PC-3 (cell line): ENCODE measurements at regions not wholly inside any gene's neighbourhood (a gene's known extent, or its start where the extent isn't known, plus 50 kb on each side); places are given as distances from the start of the nearest gene placed in this dataset.

Source experiments
- ATAC-seq: fragments of 200-7000 bp; cut with Tn5 transposase; 2 replicates; pipeline ENCODE4 v1.9.1; 2020; ENCODE audit warnings: mild to moderate bottlenecking, moderate library complexity
- BruUV-seq: library from RNA; stranded (reverse); fragments of 400-500 nt; replicated peaks from 2 replicates; lab custom pipeline; 2021; lab: Mats Ljungman, UMichigan
- CTCF ChIA-PET: fragments of 300-600 bp; sonication (Branson Sonifier 250); formaldehyde crosslinking; loops from one replicate; lab custom pipeline; 2022; ENCODE audit warnings: antibody characterized with exemption; lab: Charles Lee
- POLR2A ChIA-PET: fragments of 300-600 bp; sonication (Branson Sonifier 250); formaldehyde crosslinking; loops from one replicate; lab custom pipeline; 2022; ENCODE audit warnings: antibody characterized with exemption; ENCODE audit not compliant: unreplicated experiment; lab: Charles Lee
- DNase-seq: peaks from one replicate; pipeline ENCODE4 v3.0.0-alpha.2; 2015
- H2AFZ ChIP-seq: fragments of 300-600 bp; sonication (generic); 2 replicates; pipeline ENCODE4 v1.6.0; 2016; ENCODE audit warnings: antibody characterized with exemption, low read length
- H3F3A ChIP-seq: fragments of 300-600 bp; sonication (generic); one replicate; pipeline ENCODE4 v1.6.0; 2017; ENCODE audit warnings: antibody characterized with exemption, low read length, control low read depth, mild to moderate bottlenecking; ENCODE audit not compliant: unreplicated experiment
- H3K27ac ChIP-seq: fragments of 300-600 bp; sonication (generic); 2 replicates; pipeline ENCODE4 v1.5.1; 2016; ENCODE audit warnings: mild to moderate bottlenecking, low read length
- H3K27me3 ChIP-seq: fragments of 300-600 bp; sonication (generic); 2 replicates; pipeline ENCODE4 v1.6.1; 2016; ENCODE audit warnings: low read length, mixed read lengths
- H3K36me3 ChIP-seq: fragments of 300-600 bp; sonication (generic); 2 replicates; pipeline ENCODE4 v1.6.1; 2016; ENCODE audit warnings: low read depth, mixed run types, low read length, mixed read lengths
- H3K4me1 ChIP-seq: fragments of 300-600 bp; sonication (generic); 2 replicates; pipeline ENCODE4 v1.5.1; 2016; ENCODE audit warnings: low read length; ENCODE audit not compliant: insufficient read depth
- H3K4me2 ChIP-seq: fragments of 300-600 bp; sonication (generic); 2 replicates; pipeline ENCODE4 v1.6.0; 2016; ENCODE audit warnings: low read length
- H3K4me3 ChIP-seq: fragments of 300-600 bp; sonication (generic); 2 replicates; pipeline ENCODE4 v1.5.1; 2016; ENCODE audit warnings: mild to moderate bottlenecking, low read length, mixed read lengths
- H3K79me2 ChIP-seq: fragments of 300-600 bp; sonication (generic); 2 replicates; pipeline ENCODE4 v1.6.1; 2017; ENCODE audit warnings: low read length, mixed read lengths
- H3K9ac ChIP-seq: fragments of 300-600 bp; sonication (generic); 2 replicates; pipeline ENCODE4 v1.6.0; 2016; ENCODE audit warnings: mild to moderate bottlenecking, low read length
- H3K9me2 ChIP-seq: fragments of 300-600 bp; sonication (generic); replicated peaks from 2 replicates; pipeline ENCODE4 v1.6.1; 2016; ENCODE audit warnings: mixed run types, low read length, mixed read lengths
- H3K9me3 ChIP-seq: fragments of 300-600 bp; sonication (generic); 2 replicates; pipeline ENCODE4 v1.6.1; 2016; ENCODE audit warnings: low read length, mixed read lengths
- H4K20me1 ChIP-seq: fragments of 300-600 bp; sonication (generic); 2 replicates; pipeline ENCODE4 v1.6.1; 2016; ENCODE audit warnings: low read length, mixed read lengths
- CTCF ChIP-seq: fragments of 300-600 bp; sonication (generic); conservative IDR thresholded peaks from 2 replicates; pipeline ENCODE4 v1.5.1; 2017; ENCODE audit warnings: antibody characterized with exemption, low read depth, mild to moderate bottlenecking, low read length
- EZH2 ChIP-seq: fragments of 300-600 bp; sonication (generic); IDR thresholded peaks from one replicate; pipeline ENCODE4 v1.6.1; 2017; ENCODE audit warnings: antibody characterized with exemption, mild to moderate bottlenecking, low read length; ENCODE audit not compliant: unreplicated experiment
- EZH2phosphoT487 ChIP-seq: fragments of 300-600 bp; sonication (generic); IDR thresholded peaks from 2 replicates; pipeline ENCODE4 v1.6.1; 2018; ENCODE audit warnings: mild to moderate bottlenecking, antibody characterized with exemption, low read length, borderline replicate concordance
- intact Hi-C: fragments of 100-400 bp; cut with micrococcal nuclease; formaldehyde crosslinking; loops from 2 replicates; pipeline ENCODE4 v1.9.0; 2023

- Histone ChIP-seq H3F3A (no peaks in the 10 kb centered on the region), H3K36me3 (no peaks in the 10 kb centered on the region), H3K79me2 (no peaks in the 10 kb centered on the region), H3K9ac (no peak overlapping the region), H3K9me3 (no peaks in the 10 kb centered on the region), H3K4me2 (no peak overlapping the region), H3K9me2 (0 out of 2 replicates have a peak, but pooled peaks cover 3% of the 10 kb centered on the region), H3K4me3 (no peak overlapping the region), H3K4me1 (0 out of 2 replicates have a peak, but pooled peaks cover 3% of the 10 kb centered on the region), H3K27me3 (no peaks in the 10 kb centered on the region), H4K20me1 (no peaks in the 10 kb centered on the region), H3K27ac (no peak overlapping the region), H2AFZ (no peak overlapping the region)
- DNase-seq (peak; percentile 66), ATAC-seq (peak; percentile 50)
- ChIA-PET POLR2A (no interaction called here), CTCF (no interaction called here)
- TF ChIP-seq EZH2phosphoT487 (no peak), CTCF (no peak), EZH2 (no peak)
- no TSS peak for BruUV-seq
- intact Hi-C loops: no loop called here
These were observed 1023.2 kb downstream of the TBL1XR1 start for GRCh38 chr3:176174060-176174459.

DNA sequence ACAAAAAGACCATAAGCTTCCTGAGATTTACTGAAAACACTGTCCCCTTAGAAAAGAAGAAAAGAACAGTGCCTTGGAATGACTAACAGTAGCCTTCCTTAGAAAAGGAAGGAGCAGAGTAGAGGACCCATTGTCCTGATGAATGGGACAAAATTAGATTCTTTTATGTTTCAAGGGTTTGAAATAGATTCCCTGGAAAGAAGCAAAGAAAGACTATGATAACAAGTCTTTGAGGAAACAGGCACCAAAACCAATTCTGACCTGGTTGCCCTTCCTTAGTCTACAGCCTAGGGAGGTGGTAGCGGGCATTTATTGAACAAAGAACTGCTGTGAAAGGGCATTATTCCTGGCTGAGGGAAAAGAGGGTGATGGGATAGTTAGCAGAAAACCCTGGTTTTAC, 1024.8 kb downstream of the TBL1XR1 start:
- 0 out of 2 replicates have a peak, but pooled peaks cover 3% of the 10 kb centered on the region for H3K9me2 ChIP-seq
- no peaks in the 10 kb centered on the region for H3K36me3 ChIP-seq
- H3K27ac ChIP-seq: no peak overlapping the region
- DNase-seq (no peak), ATAC-seq (no peak)
- no peak overlapping the region for H3K4me3 ChIP-seq
- ChIA-PET CTCF (no interaction called here), POLR2A (no interaction called here)
- no peak overlapping the region for H3K4me2 ChIP-seq
- intact Hi-C loops: no loop called here
- H2AFZ ChIP-seq: no peak overlapping the region
- peaks cover 14% of the 10 kb centered on the region for H3K4me1 ChIP-seq
- BruUV-seq: no TSS peak
- TF ChIP-seq EZH2 (no peak), CTCF (no peak), EZH2phosphoT487 (no peak)
- no peaks in the 10 kb centered on the region for H3F3A ChIP-seq
- no peaks in the 10 kb centered on the region for H3K27me3 ChIP-seq
- H3K79me2 ChIP-seq: no peaks in the 10 kb centered on the region
- H4K20me1 ChIP-seq: no peaks in the 10 kb centered on the region
- H3K9me3 ChIP-seq: no peaks in the 10 kb centered on the region
- H3K9ac ChIP-seq: no peak overlapping the region

- TF ChIP-seq EZH2phosphoT487 (no peak), EZH2 (no peak), CTCF (no peak)
- ChIA-PET CTCF (interaction anchor here (0.6 kb wide), 1 partner anchor 40 kb away, joined by 3 read pairs; no protein-coding TSS in a partner anchor), POLR2A (no interaction called here)
- Histone ChIP-seq H3F3A (no peaks in the 10 kb centered on the region), H3K36me3 (no peaks in the 10 kb centered on the region), H3K79me2 (no peaks in the 10 kb centered on the region), H4K20me1 (no peaks in the 10 kb centered on the region), H3K27me3 (no peaks in the 10 kb centered on the region), H3K9me3 (no peaks in the 10 kb centered on the region), H2AFZ (no peak overlapping the region), H3K4me3 (no peak overlapping the region), H3K4me2 (peak overlapping the region; percentile 48), H3K4me1 (peaks cover 21% of the 10 kb centered on the region), H3K9me2 (no peaks in the 10 kb centered on the region), H3K27ac (peak overlapping the region; percentile 46), H3K9ac (no peak overlapping the region)
- DNase-seq: peak; percentile 98
- peak; percentile 87 for ATAC-seq
- intact Hi-C loops: loop anchor here (1.0 kb wide), 1 partner anchor 107 kb away; no protein-coding TSS in a partner anchor
- no TSS peak for BruUV-seq
These were observed 1030.0 kb downstream of the TBL1XR1 start for GRCh38 chr3:176167272-176167671.
